H1 (cell line): ENCODE measurements at regions not wholly inside any gene's neighbourhood (a gene's known extent, or its start where the extent isn't known, plus 50 kb on each side); places are given as distances from the start of the nearest gene placed in this dataset.

ENCODE experiments used
- CTCF ChIA-PET: fragments of 300-600 bp; sonication (Branson Sonifier 250); formaldehyde crosslinking; loops from one replicate; lab custom pipeline; 2021; ENCODE audit not compliant: partially characterized antibody; lab: Charles Lee
- POLR2A ChIA-PET: fragments of 300-600 bp; sonication (Branson Sonifier 250); formaldehyde crosslinking; loops from one replicate; lab custom pipeline; 2021; ENCODE audit warnings: inconsistent platforms; ENCODE audit not compliant: partially characterized antibody; lab: Charles Lee
- DNase-seq, 2 experiments: peaks; one replicate each; pipeline versions ENCODE4 v3.0.0 to v3.0.0-alpha.2; 2010 to 2022; ENCODE audit warnings: low spot score in 2 of 2, low read depth in 1 of 2, mixed read lengths in 1 of 2
- FAIRE-seq: peaks from 2 replicates; lab custom pipeline; 2011; peaks lifted over from hg19 to GRCh38; lab: Jason Lieb, UNC
- H2AFZ ChIP-seq: 2 replicates; pipeline ENCODE4 v1.8.1; 2012; ENCODE audit warnings: low read length, inconsistent platforms
- H2AK5ac ChIP-seq: 2 replicates; pipeline ENCODE4 v1.6.1; 2013; ENCODE audit warnings: low read depth, low read length
- H2BK120ac ChIP-seq: replicated peaks from 2 replicates; pipeline ENCODE3; 2013; ENCODE audit warnings: low read depth, low read length, inconsistent platforms
- H2BK12ac ChIP-seq: 2 replicates; pipeline ENCODE4 v1.6.1; 2013; ENCODE audit warnings: low read depth, low read length
- H2BK15ac ChIP-seq: 2 replicates; pipeline ENCODE4 v1.6.1; 2013; ENCODE audit warnings: low read length
- H2BK20ac ChIP-seq: 2 replicates; pipeline ENCODE4 v1.6.1; 2013; ENCODE audit warnings: low read length
- H2BK5ac ChIP-seq: 2 replicates; pipeline ENCODE4 v1.6.1; 2013; ENCODE audit warnings: low read depth, low read length
- H3K14ac ChIP-seq: 2 replicates; pipeline ENCODE4 v1.6.1; 2013; ENCODE audit warnings: inconsistent platforms; ENCODE audit not compliant: insufficient read length
- H3K18ac ChIP-seq: 2 replicates; pipeline ENCODE4 v1.6.1; 2013; ENCODE audit warnings: low read length; ENCODE audit errors: extremely low read depth
- H3K23ac ChIP-seq: 2 replicates; pipeline ENCODE4 v1.6.1; 2013; ENCODE audit warnings: inconsistent platforms; ENCODE audit not compliant: insufficient read length
- H3K23me2 ChIP-seq: 2 replicates; pipeline ENCODE4 v1.6.1; 2013; ENCODE audit warnings: low read depth, low read length
- H3K27ac ChIP-seq: 2 replicates; pipeline ENCODE4 v1.6.1; 2011; ENCODE audit warnings: low read depth, low read length, inconsistent platforms
- H3K27me3 ChIP-seq, 4 experiments: replicated peaks in 1 of 4; 1 replicate in 1 of 4; 2 replicates in 3 of 4; pipeline versions ENCODE4 v1.6.1 to v1.8.1; 2011 to 2013; ENCODE audit warnings: low read length in 3 of 4, mild to moderate bottlenecking in 3 of 4, inconsistent platforms in 2 of 4, mixed read lengths in 2 of 4, moderate library complexity in 1 of 4; ENCODE audit not compliant: control insufficient read depth in 3 of 4, insufficient read depth in 3 of 4; ENCODE audit errors: extremely low read depth in 1 of 4
- H3K36me3 ChIP-seq, 4 experiments: 2 replicates each; pipeline versions ENCODE4 v1.6.1 to v1.8.1; 2011 to 2013; ENCODE audit warnings: mild to moderate bottlenecking in 4 of 4, low read length in 3 of 4, moderate library complexity in 2 of 4, control low read depth in 1 of 4, inconsistent platforms in 1 of 4; ENCODE audit not compliant: insufficient read depth in 4 of 4, control insufficient read depth in 2 of 4
- H3K4ac ChIP-seq: replicated peaks from 2 replicates; pipeline ENCODE3; 2013; ENCODE audit warnings: low read length, low read depth, mixed read lengths, inconsistent platforms; ENCODE audit not compliant: insufficient read length
- H3K4me1 ChIP-seq, 4 experiments: replicated peaks in 1 of 4; 1 replicate in 1 of 4; 2 replicates in 3 of 4; pipeline versions ENCODE4 v1.6.1 to v1.8.1; 2011 to 2013; ENCODE audit warnings: low read length in 3 of 4, inconsistent platforms in 2 of 4, mixed read lengths in 1 of 4; ENCODE audit not compliant: insufficient read depth in 4 of 4, control insufficient read depth in 3 of 4
- H3K4me2 ChIP-seq, 2 experiments: 2 replicates each; pipeline versions ENCODE4 v1.6.1 to v1.8.1; 2011 to 2013; ENCODE audit warnings: low read depth in 2 of 2, low read length in 2 of 2, control low read depth in 1 of 2, inconsistent platforms in 1 of 2, mild to moderate bottlenecking in 1 of 2; ENCODE audit not compliant: insufficient read depth in 1 of 2
- H3K4me3 ChIP-seq, 4 experiments: fragments of 200-600, 300-600 bp in 1 of 4; sonication (generic), shearing (Covaris generic), sonication (Bioruptor Twin) in 1 of 4; 2 replicates each; pipeline versions ENCODE4 v1.5.1 to v1.8.1; 2011 to 2016; ENCODE audit warnings: low read length in 4 of 4, low read depth in 3 of 4, control low read depth in 2 of 4, inconsistent platforms in 2 of 4, mild to moderate bottlenecking in 2 of 4, mixed read lengths in 1 of 4, moderate library complexity in 1 of 4; ENCODE audit not compliant: insufficient read depth in 2 of 4; ENCODE audit errors: extremely low read depth in 1 of 4
- H3K56ac ChIP-seq: replicated peaks from 2 replicates; pipeline ENCODE3; 2013; ENCODE audit warnings: low read depth, mild to moderate bottlenecking, mixed read lengths, low read length, inconsistent platforms; ENCODE audit not compliant: insufficient read length
- H3K79me1 ChIP-seq: 2 replicates; pipeline ENCODE4 v1.6.1; 2013; ENCODE audit warnings: low read depth, low read length, control low read depth
- H3K79me2 ChIP-seq, 2 experiments: 2 replicates each; pipeline versions ENCODE4 v1.6.1 to v1.8.1; 2012 to 2013; ENCODE audit warnings: low read length in 2 of 2, mild to moderate bottlenecking in 2 of 2, inconsistent platforms in 1 of 2; ENCODE audit not compliant: insufficient read depth in 2 of 2, control insufficient read depth in 1 of 2
- H3K9ac ChIP-seq, 4 experiments: replicated peaks in 1 of 4; 1 replicate in 1 of 4; 2 replicates in 3 of 4; pipeline versions ENCODE4 v1.6.1 to v1.8.1; 2011 to 2013; ENCODE audit warnings: low read depth in 3 of 4, low read length in 3 of 4, control low read depth in 2 of 4, mild to moderate bottlenecking in 2 of 4, moderate library complexity in 2 of 4, inconsistent platforms in 1 of 4; ENCODE audit errors: extremely low read depth in 1 of 4
- H3K9me3 ChIP-seq, 2 experiments: 2 replicates each; pipeline versions ENCODE4 v1.6.1 to v1.8.1; 2012 to 2013; ENCODE audit warnings: mild to moderate bottlenecking in 2 of 2, moderate library complexity in 2 of 2, control low read depth in 1 of 2, inconsistent platforms in 1 of 2, low read depth in 1 of 2, low read length in 1 of 2, mixed read lengths in 1 of 2; ENCODE audit not compliant: insufficient read depth in 2 of 2
- H4K20me1 ChIP-seq, 2 experiments: replicated peaks in 1 of 2; 2 replicates each; pipeline versions ENCODE3 to v1.8.1; 2011 to 2013; ENCODE audit warnings: inconsistent platforms in 2 of 2, low read length in 2 of 2, mild to moderate bottlenecking in 1 of 2; ENCODE audit not compliant: insufficient read depth in 2 of 2, control insufficient read depth in 1 of 2
- H4K5ac ChIP-seq: 2 replicates; pipeline ENCODE4 v1.6.1; 2013; ENCODE audit warnings: low read length, low read depth, mixed read lengths, inconsistent platforms; ENCODE audit not compliant: insufficient read length
- H4K8ac ChIP-seq: 2 replicates; pipeline ENCODE4 v1.8.0; 2013; ENCODE audit warnings: mild to moderate bottlenecking, moderate library complexity, low read length, inconsistent platforms; ENCODE audit not compliant: insufficient read depth; ENCODE audit errors: extremely low read depth
- H4K91ac ChIP-seq: replicated peaks from 2 replicates; pipeline ENCODE3; 2013; ENCODE audit warnings: low read length, mixed read lengths, inconsistent platforms; ENCODE audit not compliant: insufficient read length
- BACH1 ChIP-seq: IDR thresholded peaks from 2 replicates; pipeline ENCODE4 v1.6.1; 2012; ENCODE audit warnings: low read length, improper control_type of control experiment
- BCL11A ChIP-seq, 2 experiments: IDR thresholded peaks; one replicate each; pipeline ENCODE4 v1.6.1; 2011; ENCODE audit warnings: low read depth in 2 of 2, low read length in 2 of 2, mild to moderate bottlenecking in 2 of 2
- EGR1 ChIP-seq: IDR thresholded peaks from 2 replicates; pipeline ENCODE4 v1.6.1; 2011; ENCODE audit warnings: low read depth, low read length, borderline replicate concordance
- GTF2F1 ChIP-seq: IDR thresholded peaks from 2 replicates; pipeline ENCODE4 v1.6.1; 2012; ENCODE audit warnings: low read depth, low read length, improper control_type of control experiment, borderline replicate concordance
- SP4 ChIP-seq: IDR thresholded peaks from 2 replicates; pipeline ENCODE4 v1.6.1; 2012; ENCODE audit warnings: low read length, inconsistent platforms
- TAF1 ChIP-seq: IDR thresholded peaks from 2 replicates; pipeline ENCODE4 v1.6.1; 2011; ENCODE audit warnings: mild to moderate bottlenecking, low read depth, low read length
- WGBS, 2 experiments: shearing (Covaris generic) in 1 of 2; methylation state at CpG; one replicate each; pipeline versions ENCODE4 v1.1.6 to v1.1.7; 2013 to 2015; ENCODE audit warnings: low lambda C conversion rate in 2 of 2, mixed read lengths in 2 of 2, inconsistent platforms in 1 of 2, low coverage in 1 of 2, missing lambda C conversion rate in 1 of 2; ENCODE audit not compliant: insufficient replicate concordance in 2 of 2, insufficient coverage in 1 of 2, insufficient read length in 1 of 2; ENCODE audit errors: extremely low coverage in 1 of 2, missing lambda C conversion rate in 1 of 2; 5-methylcytosine and 5-hydroxymethylcytosine counted together
- TF ChIP-seq, protein P1 (sequence below): IDR thresholded peaks from 2 replicates; pipeline ENCODE4 v1.6.1; 2011; ENCODE audit warnings: low read depth, mild to moderate bottlenecking, low read length; ENCODE audit not compliant: insufficient read depth

DNA sequence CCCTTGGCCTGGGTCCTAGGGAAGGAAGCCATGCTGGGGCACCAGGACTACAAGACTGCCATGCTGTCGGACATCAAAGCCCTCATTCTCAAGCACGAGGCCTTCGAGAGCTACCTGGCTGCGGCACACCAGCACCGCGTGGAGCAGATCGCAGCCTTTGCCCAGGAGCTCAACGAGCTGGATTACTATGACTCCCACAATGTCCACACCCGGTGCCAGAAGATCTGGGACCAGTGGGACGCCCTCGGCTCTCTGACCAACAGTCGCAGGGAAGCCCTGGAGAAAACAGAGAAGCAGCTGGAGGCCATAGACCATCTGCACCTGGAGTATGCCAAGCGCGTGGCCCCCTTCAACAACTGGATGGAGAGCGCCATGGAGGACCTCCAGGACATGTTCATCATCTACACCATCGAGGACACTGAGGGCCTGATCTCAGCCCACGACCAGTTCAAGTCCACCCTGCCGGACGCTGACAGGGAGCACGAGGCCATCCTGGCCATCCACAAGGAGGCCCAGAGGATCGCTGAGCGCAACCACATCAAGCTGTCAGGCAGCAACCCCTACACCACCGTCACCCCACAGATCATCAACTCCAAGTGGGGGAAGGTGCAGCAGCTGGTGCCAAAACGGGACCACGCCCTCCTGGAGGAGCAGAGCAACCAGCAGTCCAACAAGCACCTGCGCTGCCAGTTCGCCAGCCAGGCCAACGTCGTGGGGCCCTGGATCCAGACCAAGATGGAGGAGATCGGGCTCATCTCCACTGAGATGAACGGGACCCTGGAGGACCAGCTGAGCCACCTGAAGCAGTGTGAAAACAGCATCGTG lies 487.0 kb downstream of the TRAM1L1 start:
- no peak overlapping the region for H2AFZ ChIP-seq
- H4K8ac ChIP-seq, result no peak overlapping the region
- H3K79me1 ChIP-seq, result no peaks in the 10 kb centered on the region
- POLR2A ChIA-PET, result no interaction called here
- H4K20me1 ChIP-seq, result no peaks in the 10 kb centered on the region
- no peak overlapping the region for H3K56ac ChIP-seq
- no peak overlapping the region for H3K4ac ChIP-seq
- no peak overlapping the region for H4K5ac ChIP-seq
- H3K4me2 ChIP-seq, result no peak overlapping the region
- H3K79me2 ChIP-seq, result no peaks in the 10 kb centered on the region
- no peak overlapping the region for H2BK15ac ChIP-seq
- no peak overlapping the region for H2BK120ac ChIP-seq
- H3K18ac ChIP-seq, result no peak overlapping the region
- H3K23me2 ChIP-seq, result no peaks in the 10 kb centered on the region
- H3K4me3 ChIP-seq, result no peak overlapping the region
- no peak overlapping the region for H3K9ac ChIP-seq
- no peak overlapping the region for H2BK20ac ChIP-seq
- peaks cover 7 to 16% of the 10 kb centered on the region in 2 experiments; a peak in 1 of 4 replicates for H3K9me3 ChIP-seq
- no peak overlapping the region for H2BK12ac ChIP-seq
- 96% methylated on average over 29 of the region's 32 CpGs; no CpG with 5 or more reads in 1 of the 2 experiments for WGBS, 2 experiments
- DNase-seq (no peak), FAIRE-seq (no peak)
- no peak overlapping the region for H2BK5ac ChIP-seq
- no peak overlapping the region for H2AK5ac ChIP-seq
- no peak for TF ChIP-seq BCL11A (IDR thresholded peaks at IDR 0.05; ENCODE audit: low read depth in 2 of 2, low read length in 2 of 2)
- TF ChIP-seq GTF2F1, result no peak
- TF ChIP-seq SP4, result no peak
- TF ChIP-seq EGR1, result no peak
- no peak for TF ChIP-seq BACH1
- TF ChIP-seq, protein P1, sequence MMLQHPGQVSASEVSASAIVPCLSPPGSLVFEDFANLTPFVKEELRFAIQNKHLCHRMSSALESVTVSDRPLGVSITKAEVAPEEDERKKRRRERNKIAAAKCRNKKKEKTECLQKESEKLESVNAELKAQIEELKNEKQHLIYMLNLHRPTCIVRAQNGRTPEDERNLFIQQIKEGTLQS, result no peak
- TF ChIP-seq TAF1, result no peak
- no peak overlapping the region for H4K91ac ChIP-seq
- H3K36me3 ChIP-seq, result no peaks in the 10 kb centered on the region
- CTCF ChIA-PET, result interaction anchor here (0.5 to 0.9 kb wide), 3 partner anchors 11 to 89 kb away, joined by 3 read pairs; no protein-coding TSS in a partner anchor
- H3K27ac ChIP-seq, result no peak overlapping the region
- no peaks in the 10 kb centered on the region for H3K27me3 ChIP-seq
- H3K23ac ChIP-seq, result no peak overlapping the region
- H3K4me1 ChIP-seq, result no peaks in the 10 kb centered on the region
- no peak overlapping the region for H3K14ac ChIP-seq
